ENCODE measurements at regions not wholly inside any gene's neighbourhood (a gene's known extent, or its start where the extent isn't known, plus 50 kb on each side); places are given as distances from the start of the nearest gene placed in this dataset.
"Not testable (repeated sequence)": the region's sequence is repeated elsewhere in the genome, so short reads cannot be mapped to it uniquely, and the experiment has no call there.

GRCh38 chr5:143921525-143922311, 109.8 kb downstream of the HMHB1 start:
- H3K27me3 ChIP-seq = no peaks in the 10 kb centered on the region
- H3K4me1 ChIP-seq = peaks cover 0 to 5% (median 4%) of the 10 kb centered on the region in 4 donors
- H3K27ac ChIP-seq (replicated peaks in 1 of 4) = no peak overlapping the region
- 42% methylated on average over 1 of the region's 1 CpG for WGBS
- TF ChIP-seq POLR2AphosphoS5 (IDR thresholded peaks at IDR 0.05) (peak in 1 of 2 donors; percentile 54), POLR2A (IDR thresholded peaks at IDR 0.05; ENCODE audit: low read depth) (no peak), EP300 (IDR thresholded peaks at IDR 0.05) (no peak), CTCF (IDR thresholded peaks at IDR 0.05) (no peak)
- intact Hi-C loops (cut with DNase I) = no loop called here
- no peak overlapping the region for H3K4me3 ChIP-seq
- no peaks in the 10 kb centered on the region for H3K36me3 ChIP-seq
- DNase-seq (ENCODE audit: extremely low spot score) = no peak
- H3K9me3 ChIP-seq = no peaks in the 10 kb centered on the region

- intact Hi-C loops (cut with DNase I) = no loop called here
- H3K9me3 ChIP-seq = no peaks in the 10 kb centered on the region
- H3K27me3 ChIP-seq = no peaks in the 10 kb centered on the region
- H3K27ac ChIP-seq (replicated peaks in 1 of 4) = peak overlapping the region in 1 of 4 donors; percentile 1
- H3K36me3 ChIP-seq = no peaks in the 10 kb centered on the region
- no peak for TF ChIP-seq POLR2A (IDR thresholded peaks at IDR 0.05; ENCODE audit: low read depth)
- no peak overlapping the region for H3K4me3 ChIP-seq
- 65% methylated on average over 2 of the region's 2 CpGs for WGBS
- DNase-seq (ENCODE audit: extremely low spot score) = no peak
- peaks cover 0 to 5% (median 4%) of the 10 kb centered on the region in 4 donors for H3K4me1 ChIP-seq
These were observed 110.8 kb downstream of the HMHB1 start for GRCh38 chr5:143922718-143923117.

GRCh38 chr5:143923634-143924266, 111.8 kb downstream of the HMHB1 start:
- intact Hi-C loops (cut with DNase I) = no loop called here
- 86% methylated on average over 6 of the region's 6 CpGs for WGBS
- TF ChIP-seq EP300 (IDR thresholded peaks at IDR 0.05) (no peak), CTCF (IDR thresholded peaks at IDR 0.05) (no peak), POLR2A (IDR thresholded peaks at IDR 0.05; ENCODE audit: low read depth) (no peak), POLR2AphosphoS5 (IDR thresholded peaks at IDR 0.05) (no peak)
- no peak for DNase-seq (ENCODE audit: extremely low spot score)
- Histone ChIP-seq H3K36me3 (no peaks in the 10 kb centered on the region), H3K4me1 (peaks cover 0 to 5% (median 4%) of the 10 kb centered on the region in 4 donors), H3K27ac (replicated peaks in 1 of 4) (no peak overlapping the region), H3K4me3 (no peak overlapping the region), H3K27me3 (no peaks in the 10 kb centered on the region), H3K9me3 (no peaks in the 10 kb centered on the region)

GRCh38 chr5:143924311-143924978, 112.5 kb downstream of the HMHB1 start:
- DNase-seq (ENCODE audit: extremely low spot score) = no peak
- Histone ChIP-seq H3K27ac (replicated peaks in 1 of 4) (no peak overlapping the region), H3K36me3 (no peaks in the 10 kb centered on the region), H3K27me3 (no peaks in the 10 kb centered on the region), H3K4me1 (peaks cover 0 to 5% (median 4%) of the 10 kb centered on the region in 4 donors), H3K9me3 (no peaks in the 10 kb centered on the region), H3K4me3 (no peak overlapping the region)
- WGBS = 79% methylated on average over 4 of the region's 4 CpGs
- TF ChIP-seq CTCF (IDR thresholded peaks at IDR 0.05) = no peak
- no peak for TF ChIP-seq POLR2AphosphoS5 (IDR thresholded peaks at IDR 0.05)
- TF ChIP-seq EP300 (IDR thresholded peaks at IDR 0.05) = no peak
- no peak for TF ChIP-seq POLR2A (IDR thresholded peaks at IDR 0.05; ENCODE audit: low read depth)
- intact Hi-C loops (cut with DNase I) = no loop called here

GRCh38 chr5:143924979-143925325, 113.0 kb downstream of the HMHB1 start:
- H3K27me3 ChIP-seq; intact Hi-C loops (cut with DNase I); DNase-seq (ENCODE audit: extremely low spot score); H3K4me3 ChIP-seq; H3K9me3 ChIP-seq; H3K4me1 ChIP-seq; H3K27ac ChIP-seq (replicated peaks in 1 of 4); H3K36me3 ChIP-seq: not testable (repeated sequence)
- WGBS = 96% methylated on average over 3 of the region's 3 CpGs
